Neural crest cell (in vitro differentiated cells): ENCODE measurements at regions not wholly inside any gene's neighbourhood (a gene's known extent, or its start where the extent isn't known, plus 50 kb on each side); places are given as distances from the start of the nearest gene placed in this dataset.

Experiments used
- DNase-seq: peaks from one replicate; pipeline ENCODE4 v3.0.0; 2021; ENCODE audit warnings: low read depth, mixed read lengths, low spot score
- H3K27ac Mint-ChIP-seq: one replicate; pipeline ENCODE4 v1.8.0; 2021; ENCODE audit warnings: mild to moderate bottlenecking, mixed read lengths; ENCODE audit not compliant: unreplicated experiment
- H3K27me3 Mint-ChIP-seq: 2 replicates; pipeline ENCODE4 v1.8.0; 2021; ENCODE audit warnings: low read depth, mild to moderate bottlenecking, mixed read lengths
- H3K36me3 Mint-ChIP-seq: 2 replicates; pipeline ENCODE4 v1.8.0; 2021; ENCODE audit warnings: low read depth, mild to moderate bottlenecking, mixed read lengths
- H3K4me1 Mint-ChIP-seq: 2 replicates; pipeline ENCODE4 v1.8.0; 2021; ENCODE audit warnings: mixed read lengths
- H3K4me3 Mint-ChIP-seq: one replicate; pipeline ENCODE4 v1.8.0; 2021; ENCODE audit warnings: mild to moderate bottlenecking, mixed read lengths
- H3K9me3 Mint-ChIP-seq: 2 replicates; pipeline ENCODE4 v1.8.0; 2021; ENCODE audit warnings: mixed read lengths
- TF ChIP-seq, protein P1 (sequence below): fragments of 200-600 bp; sonication (generic); conservative IDR thresholded peaks from 2 replicates; pipeline ENCODE4 v1.5.0; 2021; ENCODE audit warnings: antibody characterized with exemption, mild to moderate bottlenecking

DNA sequence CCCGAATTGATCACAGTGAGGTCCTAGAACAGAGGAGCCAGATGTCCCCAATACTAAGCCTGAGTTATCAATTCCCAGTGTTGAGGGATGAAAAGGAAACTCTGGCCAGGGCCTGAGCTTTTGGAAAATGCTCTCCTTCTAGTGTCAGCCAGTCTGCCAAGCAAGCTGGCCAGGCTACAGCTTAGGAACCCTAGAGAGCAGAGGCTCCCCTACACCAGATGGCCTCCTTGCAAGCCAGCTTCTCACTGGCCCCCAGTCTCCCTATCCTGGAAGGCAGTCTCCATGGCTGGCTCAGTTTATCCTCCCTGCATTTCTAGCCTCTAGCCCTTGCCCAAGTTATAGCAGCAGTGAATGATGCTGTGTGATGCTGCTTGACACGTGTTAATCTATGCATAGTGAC is 204.7 kb upstream of the WWC1 start:
- Mint-ChIP-seq H3K9me3 (no peaks in the 10 kb centered on the region), H3K4me3 (no peak overlapping the region)

DNA sequence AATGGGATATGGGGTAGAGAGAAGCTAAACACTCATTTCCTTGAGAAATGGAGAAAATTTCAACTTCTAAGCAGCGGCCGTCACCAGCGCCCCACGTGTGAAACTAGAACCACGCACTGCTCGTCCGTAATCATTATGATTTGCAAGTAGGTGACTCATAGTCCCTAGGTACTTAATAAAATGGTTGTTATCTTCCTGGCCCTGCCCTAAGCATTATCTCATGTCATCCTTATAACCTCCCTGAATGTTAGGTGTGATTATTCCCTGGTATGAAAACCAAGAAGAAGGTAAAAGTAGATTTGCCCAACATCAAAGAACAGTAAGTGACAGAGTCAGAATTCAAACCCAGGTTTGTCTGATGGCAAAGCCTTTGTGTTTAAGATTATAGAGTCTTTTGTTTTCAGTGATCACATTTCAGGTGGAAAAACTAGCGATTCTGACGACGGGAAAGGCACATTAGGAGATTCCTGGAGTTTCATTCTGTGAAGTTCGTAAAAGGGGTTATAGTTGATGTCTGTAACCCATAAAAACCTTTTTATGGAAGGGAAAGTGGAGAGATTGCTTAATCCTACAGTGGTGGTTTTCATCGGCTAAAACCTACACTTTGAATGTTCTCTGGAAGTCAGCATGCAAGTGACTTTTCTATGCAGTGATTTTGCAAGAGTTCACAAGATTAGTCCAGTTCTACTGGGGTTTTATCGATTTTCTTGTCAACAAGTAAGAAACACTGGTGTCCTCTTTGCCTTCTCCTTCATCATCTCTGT is 202.9 kb upstream of the WWC1 start:
- H3K4me1 Mint-ChIP-seq = peaks cover 4% of the 10 kb centered on the region
- peaks cover 4% of the 10 kb centered on the region for H3K36me3 Mint-ChIP-seq
- H3K27me3 Mint-ChIP-seq = no peaks in the 10 kb centered on the region
- H3K4me3 Mint-ChIP-seq = no peak overlapping the region
- no peak overlapping the region for H3K27ac Mint-ChIP-seq
- H3K9me3 Mint-ChIP-seq = no peaks in the 10 kb centered on the region
- TF ChIP-seq, protein P1, sequence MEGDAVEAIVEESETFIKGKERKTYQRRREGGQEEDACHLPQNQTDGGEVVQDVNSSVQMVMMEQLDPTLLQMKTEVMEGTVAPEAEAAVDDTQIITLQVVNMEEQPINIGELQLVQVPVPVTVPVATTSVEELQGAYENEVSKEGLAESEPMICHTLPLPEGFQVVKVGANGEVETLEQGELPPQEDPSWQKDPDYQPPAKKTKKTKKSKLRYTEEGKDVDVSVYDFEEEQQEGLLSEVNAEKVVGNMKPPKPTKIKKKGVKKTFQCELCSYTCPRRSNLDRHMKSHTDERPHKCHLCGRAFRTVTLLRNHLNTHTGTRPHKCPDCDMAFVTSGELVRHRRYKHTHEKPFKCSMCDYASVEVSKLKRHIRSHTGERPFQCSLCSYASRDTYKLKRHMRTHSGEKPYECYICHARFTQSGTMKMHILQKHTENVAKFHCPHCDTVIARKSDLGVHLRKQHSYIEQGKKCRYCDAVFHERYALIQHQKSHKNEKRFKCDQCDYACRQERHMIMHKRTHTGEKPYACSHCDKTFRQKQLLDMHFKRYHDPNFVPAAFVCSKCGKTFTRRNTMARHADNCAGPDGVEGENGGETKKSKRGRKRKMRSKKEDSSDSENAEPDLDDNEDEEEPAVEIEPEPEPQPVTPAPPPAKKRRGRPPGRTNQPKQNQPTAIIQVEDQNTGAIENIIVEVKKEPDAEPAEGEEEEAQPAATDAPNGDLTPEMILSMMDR = no peak
- DNase-seq = no peak

More for the DNA sequence above, 204.7 kb upstream of the WWC1 start:
- no peaks in the 10 kb centered on the region for H3K27me3 Mint-ChIP-seq
- no peak overlapping the region for H3K27ac Mint-ChIP-seq
- no peak for DNase-seq
- peaks cover 10% of the 10 kb centered on the region for H3K36me3 Mint-ChIP-seq
- TF ChIP-seq, protein P1 = no peak
- H3K4me1 Mint-ChIP-seq = peaks cover 4% of the 10 kb centered on the region

DNA sequence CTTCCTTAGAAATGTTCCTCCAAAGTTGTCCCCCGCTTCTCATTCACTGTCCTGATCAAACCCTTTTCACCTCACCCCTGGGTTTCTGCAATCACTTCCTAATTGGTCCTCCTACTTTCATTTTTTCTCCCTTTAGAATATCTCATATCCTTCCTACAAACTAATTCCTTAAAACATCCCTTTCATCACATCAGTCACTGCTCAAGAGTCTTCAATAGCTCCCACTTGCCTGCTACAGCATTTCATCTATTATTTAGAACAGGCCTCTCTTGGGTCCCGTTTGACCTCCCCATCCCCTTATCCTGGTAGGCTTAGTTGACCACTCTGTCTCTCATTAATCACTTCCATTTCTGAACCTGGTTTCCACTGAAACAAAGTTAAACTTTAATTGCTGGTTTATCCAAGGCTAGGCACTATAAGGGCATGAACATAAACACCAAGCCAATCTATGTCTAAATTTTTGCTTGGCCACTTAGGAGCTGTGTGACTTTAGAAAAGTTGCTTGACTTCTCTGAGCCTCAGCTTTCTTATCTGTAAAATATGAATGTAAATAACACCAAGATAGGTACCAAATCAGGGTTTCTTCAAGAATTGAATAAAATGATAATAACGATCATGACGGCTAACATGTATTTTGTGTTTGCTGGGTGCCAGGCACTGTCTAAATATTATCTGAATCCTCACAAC is 202.1 kb upstream of the WWC1 start:
- no peak for DNase-seq
- no peaks in the 10 kb centered on the region for H3K27me3 Mint-ChIP-seq
- TF ChIP-seq, protein P1 = no peak
- H3K4me1 Mint-ChIP-seq = peaks cover 4% of the 10 kb centered on the region
- peaks cover 2% of the 10 kb centered on the region for H3K9me3 Mint-ChIP-seq
- H3K27ac Mint-ChIP-seq = no peak overlapping the region
- H3K4me3 Mint-ChIP-seq = no peak overlapping the region
- peaks cover 2% of the 10 kb centered on the region for H3K36me3 Mint-ChIP-seq

DNA sequence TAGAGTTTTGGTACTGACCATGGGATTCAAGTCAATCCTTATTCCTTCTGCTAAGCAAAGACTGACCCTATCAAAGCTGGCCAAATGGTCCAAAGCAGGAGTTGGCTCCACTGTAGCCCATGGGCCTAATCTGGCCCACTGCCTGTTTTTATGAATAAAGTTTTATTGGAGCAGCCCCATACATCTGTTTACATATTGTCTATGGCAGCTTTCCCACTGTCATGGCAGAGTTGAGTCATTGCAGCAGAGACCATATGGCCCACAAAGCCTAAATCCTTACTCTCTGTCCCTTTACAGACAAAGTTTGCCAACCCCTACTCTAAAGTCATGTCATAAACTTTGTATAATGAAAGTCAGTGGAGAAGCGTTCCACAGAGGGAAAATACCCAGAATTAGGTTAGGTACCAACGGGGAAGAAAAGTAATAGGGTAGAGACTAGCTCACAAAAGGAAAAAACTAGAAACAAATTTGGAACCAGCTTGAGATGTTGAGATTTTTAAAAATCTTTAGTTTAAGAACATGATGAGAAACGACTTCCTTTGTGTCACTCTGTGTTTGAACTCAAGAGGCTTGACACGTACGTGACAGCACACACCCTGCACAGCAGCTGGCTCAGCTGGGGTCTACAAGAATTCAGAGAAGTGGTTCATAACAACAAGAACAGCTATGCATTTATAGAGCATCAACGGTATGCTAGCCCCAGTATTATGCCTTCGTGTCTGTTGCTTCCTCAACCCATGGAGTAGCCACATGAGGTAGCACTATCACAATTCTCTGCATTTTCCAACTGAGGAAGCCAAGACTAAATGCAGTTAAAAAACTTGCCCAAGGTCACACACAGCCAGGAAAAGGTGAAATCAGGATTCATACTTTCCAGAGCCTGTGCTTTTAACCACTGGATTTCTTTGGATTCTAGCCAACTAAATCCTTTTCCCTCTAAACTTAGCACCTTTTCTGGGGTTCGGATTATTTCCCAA is 198.9 kb upstream of the WWC1 start:
- Mint-ChIP-seq H3K4me3 (no peak overlapping the region), H3K4me1 (no peaks in the 10 kb centered on the region), H3K27me3 (no peaks in the 10 kb centered on the region), H3K27ac (no peak overlapping the region), H3K9me3 (peaks cover 6% of the 10 kb centered on the region), H3K36me3 (peaks cover 2% of the 10 kb centered on the region)
- no peak for DNase-seq
- TF ChIP-seq, protein P1 = no peak

DNA sequence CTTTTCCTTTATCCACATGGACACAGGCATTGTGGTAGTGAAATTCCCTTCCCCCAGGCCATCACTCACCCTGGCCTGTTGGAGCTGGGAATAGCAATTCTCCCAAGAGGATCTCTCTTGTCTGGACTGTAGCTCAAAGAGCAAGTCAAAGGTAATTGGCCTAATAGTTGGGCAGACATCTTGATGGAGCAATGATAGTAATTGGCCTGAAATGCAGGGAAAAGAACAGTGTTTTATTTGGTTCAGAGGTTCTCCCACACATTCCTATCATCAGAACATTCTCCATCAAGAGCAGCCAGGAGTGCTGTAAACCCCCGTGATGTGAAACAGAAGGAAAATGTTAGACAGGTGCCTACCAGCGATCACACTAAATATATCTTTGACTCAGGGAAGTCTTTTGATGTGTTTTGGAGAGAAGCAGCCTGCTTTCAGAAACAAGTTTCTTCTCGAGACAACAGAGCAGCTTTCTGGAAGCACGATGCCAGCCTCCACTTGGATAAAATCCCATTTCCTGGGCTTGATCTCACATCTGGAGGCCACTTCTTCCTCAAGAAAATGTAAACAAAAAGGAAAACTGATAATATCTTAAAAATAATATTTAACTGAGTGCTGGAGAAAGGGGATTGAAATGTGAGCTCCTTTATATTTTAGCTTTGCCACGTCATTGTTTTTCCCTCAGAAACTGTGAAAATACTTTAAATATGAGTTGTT is 198.1 kb upstream of the WWC1 start:
- no peak for DNase-seq
- H3K27ac Mint-ChIP-seq = no peak overlapping the region
- no peaks in the 10 kb centered on the region for H3K4me1 Mint-ChIP-seq
- H3K27me3 Mint-ChIP-seq = no peaks in the 10 kb centered on the region
- peaks cover 6% of the 10 kb centered on the region for H3K9me3 Mint-ChIP-seq
- H3K4me3 Mint-ChIP-seq = no peak overlapping the region
- H3K36me3 Mint-ChIP-seq = peaks cover 2% of the 10 kb centered on the region
- TF ChIP-seq, protein P1 = no peak
